NCI-H510A treated with DMSO at 0.1 percent for 48 hours (cell line): ENCODE measurements at regions not wholly inside any gene's neighbourhood (a gene's known extent, or its start where the extent isn't known, plus 50 kb on each side); places are given as distances from the start of the nearest gene placed in this dataset.
A peak's percentile ranks its signal among the peaks of the same experiment; 100 is the strongest.

Source experiments
- DNase-seq: peaks from one replicate; lab custom pipeline; 2025; lab: John Stamatoyannopoulos, UW

GRCh38 chr7:18363751-18364380 is 131.7 kb upstream of the HDAC9 start:
- no peak for DNase-seq

- DNase-seq, result no peak
Measured at GRCh38 chr7:18364396-18364795, 131.2 kb upstream of the HDAC9 start.

DNA sequence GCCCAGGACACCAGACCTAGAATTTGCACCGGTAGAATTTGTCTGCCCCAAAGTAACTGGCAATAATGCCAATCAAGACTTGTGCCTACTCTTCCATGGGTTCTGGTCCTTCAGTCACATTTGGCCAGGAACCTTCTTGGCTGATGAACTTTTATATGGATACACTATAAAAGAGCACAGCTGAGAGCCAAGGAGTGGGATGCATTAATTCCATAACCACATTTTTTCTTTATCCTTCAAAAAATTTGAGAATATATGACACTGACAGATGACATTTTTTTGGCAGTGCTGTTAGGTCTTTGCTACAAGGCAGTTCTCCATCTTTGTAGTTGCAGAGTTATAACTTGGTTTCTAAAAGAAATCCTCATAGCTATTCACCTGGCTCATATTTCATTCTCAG is 129.2 kb upstream of the HDAC9 start:
- DNase-seq, result no peak

DNA sequence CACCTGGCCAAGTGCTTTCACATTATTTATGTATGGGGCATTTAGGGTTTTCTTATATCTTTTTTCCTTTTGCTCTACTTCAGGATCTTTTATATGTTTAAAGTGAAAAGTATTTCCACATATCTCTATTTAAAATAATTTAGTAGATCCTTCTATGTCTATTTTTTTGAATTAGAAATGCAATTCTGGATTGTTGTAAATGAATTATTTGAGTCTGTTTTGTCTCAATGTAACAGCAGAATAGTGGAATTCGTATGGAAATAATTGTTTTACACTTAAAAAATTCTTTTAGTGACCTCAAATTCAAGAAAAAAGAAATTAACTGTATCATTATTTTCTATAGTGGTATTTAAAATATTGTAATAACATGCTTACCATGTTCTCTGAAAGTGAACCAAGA is 126.5 kb upstream of the HDAC9 start:
- DNase-seq, result no peak

DNA sequence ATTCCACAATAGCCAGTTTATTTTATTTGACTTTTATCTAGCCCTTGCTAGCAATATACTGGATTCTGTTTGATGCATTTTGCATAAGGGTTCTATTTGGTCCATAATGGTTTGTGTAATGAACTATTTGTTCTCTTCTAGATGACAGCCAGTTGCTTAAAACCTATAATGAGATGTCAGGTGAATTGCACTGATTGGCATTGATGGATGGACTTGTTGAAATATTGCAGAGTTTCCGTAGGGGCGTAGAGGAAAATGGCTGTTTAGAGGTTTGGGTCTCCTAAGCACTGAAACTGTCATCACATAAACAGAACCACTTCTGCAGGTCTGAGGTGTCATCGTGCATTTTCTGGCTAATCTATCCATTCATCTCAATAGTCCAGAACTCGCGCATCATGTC is 124.9 kb upstream of the HDAC9 start:
- no peak for DNase-seq

DNA sequence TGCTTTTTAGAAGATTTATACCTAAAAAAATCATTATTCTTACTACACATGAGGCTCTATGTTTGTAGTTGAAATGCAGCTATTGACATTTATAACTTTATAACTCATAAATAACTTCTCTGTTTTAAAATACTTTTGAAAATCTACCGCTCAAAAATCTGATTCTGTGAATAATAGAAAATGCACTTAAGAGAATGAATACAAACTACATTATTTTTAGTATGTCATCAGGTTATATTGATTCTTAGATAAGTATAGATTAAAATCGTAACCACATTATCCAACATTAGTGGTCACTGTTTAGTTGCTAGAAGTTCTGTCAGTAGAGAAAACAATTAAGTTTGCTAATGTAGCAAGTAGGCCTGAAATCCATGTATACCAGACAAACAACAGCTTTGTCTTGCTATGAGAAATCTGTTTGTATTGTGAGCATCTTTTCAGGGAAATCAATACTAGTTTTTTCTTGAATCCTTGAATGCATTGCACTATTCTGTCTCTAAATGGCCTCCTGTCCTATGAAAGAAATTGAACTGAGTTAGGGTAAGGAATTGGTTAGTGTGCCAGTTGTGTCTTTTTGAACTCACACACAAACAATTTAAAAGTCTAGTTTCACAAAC is 116.5 kb upstream of the HDAC9 start:
- DNase-seq, result no peak

GRCh38 chr7:18384491-18385143 is 110.9 kb upstream of the HDAC9 start:
- peak; percentile 80 for DNase-seq

DNA sequence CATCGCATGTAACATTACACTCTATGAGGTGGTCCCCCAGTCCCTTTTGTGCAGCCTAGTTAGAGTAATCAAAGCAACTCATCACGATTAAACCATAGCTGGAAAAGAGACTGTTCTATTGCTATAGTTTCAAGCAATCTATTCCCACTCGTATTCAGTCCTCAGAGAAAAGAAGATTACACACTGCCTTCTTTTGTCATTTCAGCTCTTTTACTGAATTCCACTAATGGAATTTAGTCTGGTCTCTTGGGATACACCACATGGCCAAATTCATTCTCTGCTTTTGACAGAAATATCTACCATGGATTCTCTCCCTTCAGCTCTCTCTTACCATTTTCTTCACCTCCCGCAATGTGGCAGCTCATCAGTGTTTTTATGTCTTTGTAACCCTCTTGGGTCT is 108.9 kb upstream of the HDAC9 start:
- DNase-seq, result no peak

DNA sequence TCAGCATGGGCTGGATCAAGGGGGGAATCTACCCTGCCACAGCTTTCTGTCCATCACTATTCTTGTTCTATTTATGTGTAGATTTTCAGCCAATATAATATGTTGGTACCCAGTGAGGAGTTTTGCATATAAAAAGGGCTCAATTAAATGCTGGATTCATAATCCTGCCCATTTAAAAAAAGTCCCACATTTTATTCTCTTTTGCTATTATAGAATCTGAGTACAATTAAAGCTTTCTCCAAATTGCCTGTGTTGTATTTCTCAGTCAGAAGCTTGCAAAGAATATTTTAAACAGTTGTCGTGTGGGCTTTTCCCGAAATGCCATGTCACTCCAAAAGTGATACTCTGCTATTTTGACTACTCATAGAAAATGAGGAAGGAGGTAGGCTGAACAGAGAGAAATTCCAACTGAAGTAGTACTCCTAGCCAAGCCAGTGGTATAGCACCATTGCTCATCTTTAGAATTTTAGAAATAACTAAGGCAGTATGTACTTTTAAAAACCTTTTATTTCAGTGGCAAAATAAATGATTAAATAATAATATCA is 108.3 kb upstream of the HDAC9 start:
- no peak for DNase-seq

GRCh38 chr7:18390535-18390907 is 105.0 kb upstream of the HDAC9 start:
- DNase-seq, result no peak

DNA sequence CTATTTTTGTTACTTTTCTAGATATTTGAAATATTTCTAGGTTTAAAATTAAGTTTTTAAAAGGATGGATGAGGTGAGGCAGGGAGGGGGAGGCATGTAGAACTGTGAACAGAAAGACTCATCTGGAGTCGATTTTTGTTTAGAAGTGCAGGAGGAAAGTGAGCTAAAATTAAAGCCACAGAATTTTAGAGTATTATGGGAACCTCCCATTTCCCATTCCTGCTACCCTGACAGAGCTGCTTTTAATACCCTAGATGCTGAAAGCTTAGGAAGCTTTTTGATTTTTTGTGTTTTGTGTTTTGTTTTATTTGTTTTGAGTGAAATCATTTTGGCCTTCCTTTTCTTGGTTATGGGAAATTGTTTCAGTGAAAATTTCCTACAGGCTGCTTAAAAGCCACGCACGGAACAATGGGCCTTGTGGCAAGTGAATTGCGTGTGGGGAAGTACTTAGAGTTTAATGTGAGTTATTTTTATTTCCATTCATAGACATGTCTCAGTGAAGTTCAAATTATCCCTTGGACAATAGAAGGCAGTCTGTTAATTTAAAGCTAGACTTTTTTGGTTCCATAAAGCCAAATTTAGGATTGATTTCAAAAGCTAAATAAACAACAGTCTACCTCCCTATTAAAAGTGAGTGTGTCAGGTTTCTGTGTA is 102.0 kb upstream of the HDAC9 start:
- DNase-seq, result peak; percentile 23

GRCh38 chr7:18395868-18396267 is 99.7 kb upstream of the HDAC9 start:
- DNase-seq, result no peak

- DNase-seq, result no peak
Measured at GRCh38 chr7:18396953-18397352, 98.6 kb upstream of the HDAC9 start.

DNA sequence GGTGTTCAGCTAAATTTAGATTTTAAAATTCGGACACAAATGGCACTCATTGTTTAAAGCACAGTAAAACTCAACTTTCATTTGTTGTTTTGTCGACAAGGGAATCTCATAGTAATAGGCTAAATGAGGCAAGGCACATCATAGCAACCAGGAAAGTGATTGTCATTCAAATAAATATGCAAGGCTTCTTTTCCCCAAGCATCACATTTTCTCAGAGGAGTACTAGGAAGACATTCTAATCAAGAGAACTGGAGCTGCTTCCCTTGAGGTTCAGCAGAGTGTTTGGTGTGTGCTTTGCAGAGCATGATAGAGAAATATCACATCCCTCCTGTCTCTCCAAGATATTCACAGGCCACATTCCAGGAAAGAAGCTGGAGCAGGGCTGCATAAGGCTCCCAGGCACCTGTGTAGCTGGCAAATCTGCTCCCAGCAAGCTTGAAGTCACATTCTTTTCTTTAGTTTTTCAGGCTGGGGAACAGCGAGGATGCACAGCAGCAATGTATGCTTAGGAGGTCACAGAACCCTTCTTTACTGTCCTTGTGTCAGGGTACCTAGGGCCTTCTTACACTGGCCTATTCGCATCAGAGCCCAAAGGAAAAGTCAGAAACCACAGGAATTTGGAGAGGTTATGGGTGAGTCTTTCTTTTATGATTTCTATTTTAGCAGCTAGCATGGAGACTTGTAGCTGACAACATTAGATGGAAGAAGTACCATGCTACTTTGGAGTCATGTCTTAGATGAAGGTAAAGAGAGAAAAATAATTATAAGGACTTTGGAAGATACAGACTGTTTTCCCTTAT is 95.9 kb upstream of the HDAC9 start:
- DNase-seq, result no peak

- DNase-seq, result no peak
Measured at GRCh38 chr7:18400275-18400674, 95.3 kb upstream of the HDAC9 start.

- DNase-seq, result no peak
Measured at GRCh38 chr7:18400726-18401125, 94.8 kb upstream of the HDAC9 start.

DNA sequence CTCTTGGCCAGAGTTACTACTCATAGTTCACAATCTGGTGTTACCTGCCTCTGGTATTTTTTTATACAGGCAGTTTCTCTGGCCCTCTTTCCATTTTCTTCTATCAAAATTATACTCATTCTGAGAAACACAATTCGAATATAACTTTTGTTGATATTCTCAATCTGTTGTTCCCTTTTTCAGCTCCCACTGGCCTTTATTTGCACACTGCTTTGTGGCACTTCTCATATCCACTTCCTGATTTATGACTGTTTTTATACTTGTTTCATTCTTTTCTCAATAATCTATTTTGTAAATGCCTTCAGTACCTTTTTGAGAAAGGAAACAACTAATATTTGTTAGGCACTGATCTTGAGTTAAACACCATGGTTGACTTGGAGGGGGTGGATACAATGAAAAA is 93.8 kb upstream of the HDAC9 start:
- no peak for DNase-seq

DNA sequence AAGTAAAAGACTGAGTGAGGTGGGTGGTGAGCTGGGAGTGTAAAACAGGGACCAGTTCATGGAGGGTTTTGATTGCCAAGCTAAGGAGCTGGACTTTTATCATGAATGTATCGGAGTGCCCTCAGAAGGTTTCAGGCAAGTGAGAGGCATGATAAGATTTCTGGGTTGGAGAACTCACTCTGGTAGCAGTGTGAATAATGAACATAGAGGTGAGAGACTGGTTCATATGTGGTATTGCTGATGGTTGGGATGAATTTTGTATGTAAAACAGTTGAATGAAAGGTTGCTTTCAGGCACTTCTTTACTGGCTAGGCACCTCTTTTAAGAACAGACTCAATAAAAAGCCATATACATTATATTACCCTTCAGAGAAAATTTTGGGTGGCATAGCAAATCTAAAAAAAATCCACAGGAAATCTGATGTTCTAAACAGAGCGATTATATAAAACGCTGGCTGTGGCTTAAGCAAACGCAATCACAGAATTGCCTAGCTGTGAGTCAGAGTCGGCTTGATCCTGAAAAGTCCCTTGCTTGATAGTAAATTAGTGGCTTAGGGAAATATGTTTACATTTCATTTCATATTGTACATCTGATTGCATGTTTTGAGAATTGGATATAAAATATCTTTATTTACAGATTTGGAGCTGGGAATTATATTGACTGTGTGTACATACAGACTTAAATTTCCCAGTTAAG is 92.9 kb upstream of the HDAC9 start:
- no peak for DNase-seq

- no peak for DNase-seq
Measured at GRCh38 chr7:18405726-18406125, 89.8 kb upstream of the HDAC9 start.

DNA sequence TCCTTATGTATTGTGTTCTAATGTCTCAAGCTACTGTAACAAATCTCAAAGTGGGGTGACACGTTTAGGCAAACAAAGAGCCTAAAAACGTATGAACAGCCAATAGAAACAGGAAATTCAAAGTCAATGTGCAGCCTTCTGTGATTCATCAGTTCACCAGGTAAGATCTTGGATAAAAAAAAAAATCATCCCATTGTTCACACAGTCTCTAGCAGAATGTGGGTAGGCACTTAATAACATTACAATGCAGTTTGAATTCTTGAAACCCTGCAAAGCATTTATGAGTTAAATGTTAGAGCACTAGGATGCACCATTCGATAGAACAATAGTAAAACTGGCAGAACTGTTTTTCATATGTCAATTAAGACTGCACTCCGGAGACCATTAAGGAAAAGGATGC is 88.2 kb upstream of the HDAC9 start:
- DNase-seq, result no peak

DNA sequence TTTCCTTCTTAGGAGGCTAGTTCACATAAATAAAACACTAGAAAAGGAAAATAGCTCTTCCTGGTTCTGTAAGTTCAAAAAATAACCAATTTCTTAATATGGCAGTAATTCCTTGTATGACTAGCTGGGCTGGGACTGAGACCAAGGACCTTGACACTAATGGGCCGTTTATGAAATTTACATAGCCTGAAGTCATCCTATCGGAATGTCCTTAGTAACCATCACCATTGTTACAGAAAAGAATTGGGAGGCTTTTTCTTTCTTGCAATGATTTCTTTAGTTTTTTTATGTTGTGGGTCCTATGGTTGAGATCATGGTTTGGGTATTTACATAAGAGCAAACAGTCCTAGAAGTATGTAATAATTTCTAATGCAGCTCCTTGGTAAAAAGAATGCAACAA is 87.1 kb upstream of the HDAC9 start:
- DNase-seq, result no peak

GRCh38 chr7:18408868-18409267 is 86.7 kb upstream of the HDAC9 start:
- no peak for DNase-seq
